Endothelial cell of hepatic sinusoid (primary cell): ENCODE measurements at regions not wholly inside any gene's neighbourhood (a gene's known extent, or its start where the extent isn't known, plus 50 kb on each side); places are given as distances from the start of the nearest gene placed in this dataset.

Source experiments
- in situ Hi-C: cut with HindIII; loops from 2 replicates; pipeline ENCODE4 v1.10.0; 2017; ENCODE audit warnings: low sequenced_read_pairs

GRCh38 chr5:8606231-8606630 is 737.3 kb downstream of the MTRR start:
- in situ Hi-C loops = no loop called here

GRCh38 chr5:8611067-8611466 is 742.1 kb downstream of the MTRR start:
- in situ Hi-C loops = no loop called here

GRCh38 chr5:8613078-8613685 is 744.2 kb downstream of the MTRR start:
- in situ Hi-C loops = no loop called here

GRCh38 chr5:8615142-8615858 is 746.4 kb downstream of the MTRR start:
- in situ Hi-C loops = no loop called here

GRCh38 chr5:8628521-8628920 is 759.6 kb downstream of the MTRR start:
- in situ Hi-C loops = no loop called here

GRCh38 chr5:8633259-8633658 is 764.3 kb downstream of the MTRR start:
- in situ Hi-C loops = no loop called here

GRCh38 chr5:8633696-8634095 is 764.7 kb downstream of the MTRR start:
- in situ Hi-C loops = no loop called here

GRCh38 chr5:8634219-8634618 is 765.3 kb downstream of the MTRR start:
- in situ Hi-C loops = no loop called here

GRCh38 chr5:8641786-8642505 is 773.0 kb downstream of the MTRR start:
- in situ Hi-C loops = no loop called here

GRCh38 chr5:8644377-8644776 is 775.4 kb downstream of the MTRR start:
- in situ Hi-C loops = no loop called here

GRCh38 chr5:8647111-8647510 is 778.2 kb downstream of the MTRR start:
- in situ Hi-C loops = no loop called here

- in situ Hi-C loops = no loop called here
These were observed 781.2 kb downstream of the MTRR start for GRCh38 chr5:8650186-8650585.

- in situ Hi-C loops = no loop called here
These were observed 791.4 kb downstream of the MTRR start for GRCh38 chr5:8660133-8660893.

GRCh38 chr5:8663374-8663773 is 794.4 kb downstream of the MTRR start:
- in situ Hi-C loops = no loop called here

GRCh38 chr5:8675182-8675581 is 806.2 kb downstream of the MTRR start:
- in situ Hi-C loops = no loop called here

GRCh38 chr5:8676695-8677094 is 807.7 kb downstream of the MTRR start:
- in situ Hi-C loops = no loop called here

GRCh38 chr5:8682381-8682780 is 813.4 kb downstream of the MTRR start:
- in situ Hi-C loops = no loop called here

GRCh38 chr5:8683496-8683895 is 814.5 kb downstream of the MTRR start:
- in situ Hi-C loops = no loop called here

GRCh38 chr5:8685704-8686103 is 816.8 kb downstream of the MTRR start:
- in situ Hi-C loops = no loop called here

GRCh38 chr5:8686707-8687106 is 817.8 kb downstream of the MTRR start:
- in situ Hi-C loops = no loop called here

- in situ Hi-C loops = no loop called here
These were observed 820.8 kb downstream of the MTRR start for GRCh38 chr5:8689773-8690172.
